ENCODE measurements at regions not wholly inside any gene's neighbourhood (a gene's known extent, or its start where the extent isn't known, plus 50 kb on each side); places are given as distances from the start of the nearest gene placed in this dataset.

DNA sequence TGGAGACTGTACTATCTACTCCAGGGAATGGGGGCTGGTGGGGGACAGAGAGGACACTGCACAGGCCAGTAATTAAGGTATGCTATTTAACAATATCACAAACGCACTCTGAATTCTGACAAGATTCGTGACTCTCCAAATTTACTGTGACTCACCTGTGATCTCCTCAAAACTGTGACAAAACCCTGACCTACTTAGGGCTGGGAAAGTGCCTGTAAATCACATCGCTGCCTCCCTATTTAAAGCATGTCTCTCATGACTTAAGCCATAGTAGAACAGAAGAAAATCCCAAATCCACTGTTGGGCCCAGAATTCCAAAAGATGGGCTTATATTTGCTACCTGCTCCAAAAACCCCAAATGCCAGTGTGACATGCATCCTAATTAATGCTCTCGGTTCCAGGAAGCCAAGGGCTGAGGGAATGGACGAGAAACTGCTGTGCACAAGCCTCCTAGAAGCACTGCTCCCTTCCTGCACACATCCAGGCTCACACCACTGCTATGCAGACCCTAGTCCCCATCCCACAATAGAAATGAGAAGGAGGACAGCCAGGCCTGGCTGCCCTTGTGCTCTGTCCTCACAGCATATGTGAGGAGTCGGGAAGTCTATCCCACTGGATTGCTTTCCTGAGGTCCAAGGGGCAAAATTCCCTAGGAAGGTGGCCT, 187.7 kb upstream of the CHRNA7 start:
- DNase-seq, result no peak

DNA sequence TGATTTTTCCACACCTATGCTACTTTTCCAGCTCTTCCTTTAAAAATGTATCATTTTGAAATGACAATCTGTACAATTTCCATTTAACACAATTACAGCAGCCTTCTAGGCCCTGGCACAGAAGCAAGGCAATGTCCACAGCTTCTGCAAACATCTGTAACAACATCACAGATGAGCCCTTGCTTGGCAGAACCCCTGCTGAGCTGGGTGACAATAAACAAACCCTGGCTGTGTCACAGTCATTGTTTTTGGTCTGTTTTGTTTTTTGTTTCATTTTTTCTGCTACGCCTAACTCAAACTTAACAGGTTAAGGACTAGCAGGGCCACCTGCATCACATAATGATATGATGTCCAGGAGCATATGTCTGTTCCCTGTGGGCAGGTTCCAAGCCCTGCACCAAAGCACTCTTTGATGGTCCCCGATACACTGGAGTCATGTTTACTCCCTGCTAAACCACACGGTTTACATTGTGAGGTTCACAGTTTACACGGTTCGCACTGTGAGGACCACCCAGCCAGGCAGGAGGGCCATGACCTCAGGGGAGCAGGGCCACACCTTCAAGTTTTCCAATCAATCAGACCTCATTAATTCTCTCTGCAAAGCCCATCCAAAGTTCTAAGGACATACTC, 186.8 kb upstream of the CHRNA7 start:
- no peak for DNase-seq

DNA sequence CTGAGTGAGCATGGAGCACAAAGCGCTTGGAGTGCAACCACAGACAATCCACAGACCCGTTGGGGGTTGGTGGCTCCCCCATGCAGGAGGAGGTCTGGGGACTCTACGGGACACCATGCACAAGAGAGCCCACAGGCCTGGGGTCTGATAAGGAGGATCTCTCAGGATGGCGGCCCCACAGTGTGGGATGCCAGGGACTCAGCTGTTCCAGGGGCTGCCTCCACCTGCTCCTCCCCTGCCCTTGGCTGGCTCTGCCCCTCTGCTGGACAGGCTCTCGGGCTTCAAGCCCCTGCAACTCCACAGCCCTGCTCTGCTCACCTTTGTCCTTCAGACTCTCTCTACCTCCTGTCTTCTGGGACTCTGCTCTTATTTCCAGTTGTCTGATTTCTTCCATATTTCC, 184.5 kb upstream of the CHRNA7 start:
- DNase-seq, result no peak

DNA sequence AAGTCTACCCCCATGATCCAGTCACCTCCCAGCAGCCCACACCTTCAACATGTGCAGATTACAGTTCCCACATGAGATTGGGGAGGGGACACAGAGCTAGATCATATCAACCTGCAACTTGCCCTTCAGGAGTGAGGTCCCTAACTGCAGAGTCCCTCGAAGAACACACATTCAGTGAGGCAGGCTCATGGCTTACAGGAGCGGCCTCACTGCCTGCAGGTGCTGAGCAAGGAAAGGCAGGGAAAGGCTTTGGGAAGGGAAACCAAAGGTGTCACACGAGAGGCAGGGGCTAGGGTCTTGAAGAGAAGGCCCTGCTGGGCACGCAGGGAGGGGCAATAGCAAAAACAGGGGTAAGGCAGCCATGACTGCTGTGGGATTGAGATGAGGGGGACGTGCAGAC, 182.4 kb upstream of the CHRNA7 start:
- DNase-seq, result no peak

DNA sequence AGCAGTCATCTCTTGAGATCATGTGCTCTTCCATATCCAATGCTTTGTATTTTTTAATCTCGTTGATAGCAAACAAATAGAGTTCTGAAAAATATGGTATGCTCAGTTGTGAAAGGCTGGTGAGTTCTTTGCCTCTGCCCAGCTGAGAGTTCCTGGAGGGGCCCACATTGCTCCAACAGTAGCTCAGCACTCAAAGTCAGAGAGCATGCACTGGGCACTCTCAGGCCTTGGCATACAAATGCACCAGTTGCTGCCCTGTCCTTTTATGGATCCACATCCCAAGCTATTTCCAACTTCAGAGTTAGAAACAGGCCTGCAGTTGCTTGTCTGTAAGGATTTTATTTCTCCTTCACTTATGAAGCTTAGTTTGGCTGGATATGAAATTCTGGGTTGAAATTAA, 181.7 kb upstream of the CHRNA7 start:
- no peak for DNase-seq

DNA sequence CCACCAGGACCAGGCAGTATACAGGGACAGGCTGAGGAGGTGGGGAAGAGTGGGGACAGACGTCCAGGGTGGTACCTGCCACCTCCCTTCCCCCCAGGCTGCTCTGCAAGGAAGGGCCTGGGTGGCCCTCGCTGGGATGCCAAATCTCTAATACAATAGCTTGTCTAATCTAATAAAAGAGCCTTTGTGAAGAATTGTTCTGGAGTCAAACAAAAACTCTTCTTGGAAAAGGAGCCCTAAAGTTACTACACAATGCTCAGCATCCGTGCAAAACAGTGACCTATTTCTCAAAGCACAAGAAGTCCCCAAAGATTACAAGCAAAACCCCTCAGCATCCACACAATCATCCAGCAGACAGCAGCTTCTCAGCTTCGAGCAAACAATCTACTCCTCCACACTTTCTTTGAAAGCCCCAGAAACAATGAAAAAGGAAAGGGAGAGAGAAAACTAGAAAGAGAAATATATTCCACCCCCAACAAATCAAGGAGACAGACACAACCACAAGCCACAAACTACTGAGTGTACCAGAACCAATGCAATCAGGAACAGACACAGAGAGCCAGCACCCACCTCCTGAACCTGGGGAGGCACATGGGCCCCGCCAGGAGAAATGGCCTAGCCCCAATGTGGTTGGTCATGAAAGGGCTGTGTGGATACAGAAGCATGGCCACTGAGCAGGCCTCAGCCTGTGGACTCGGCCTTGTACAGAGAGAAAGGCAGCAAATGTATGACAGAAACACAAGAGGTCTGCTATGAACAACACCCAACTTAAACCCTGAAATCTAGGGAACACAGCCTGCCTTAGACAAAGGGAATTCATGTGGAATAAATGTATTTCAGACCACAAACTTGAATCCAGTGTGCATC, 177.1 kb upstream of the CHRNA7 start:
- DNase-seq, result no peak

DNA sequence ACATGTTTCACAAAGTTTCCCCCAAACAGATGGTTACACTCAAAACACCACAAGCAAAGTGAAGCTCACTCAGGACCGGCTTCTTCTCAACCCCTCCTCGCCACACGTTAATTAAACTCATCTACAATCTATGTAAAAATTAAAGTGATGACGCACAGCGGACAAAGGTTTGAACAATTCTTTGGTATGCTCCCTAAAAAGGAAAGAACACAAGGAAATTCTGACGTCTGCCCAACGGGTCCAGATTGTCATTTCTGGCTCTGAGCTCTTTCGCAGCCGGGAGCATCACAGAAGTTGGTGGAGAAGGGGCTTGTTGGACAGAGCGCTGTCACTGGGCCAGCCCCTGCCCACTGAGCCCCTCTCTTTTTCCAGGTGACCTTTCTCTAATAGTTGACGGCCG, 173.7 kb upstream of the CHRNA7 start:
- no peak for DNase-seq

DNA sequence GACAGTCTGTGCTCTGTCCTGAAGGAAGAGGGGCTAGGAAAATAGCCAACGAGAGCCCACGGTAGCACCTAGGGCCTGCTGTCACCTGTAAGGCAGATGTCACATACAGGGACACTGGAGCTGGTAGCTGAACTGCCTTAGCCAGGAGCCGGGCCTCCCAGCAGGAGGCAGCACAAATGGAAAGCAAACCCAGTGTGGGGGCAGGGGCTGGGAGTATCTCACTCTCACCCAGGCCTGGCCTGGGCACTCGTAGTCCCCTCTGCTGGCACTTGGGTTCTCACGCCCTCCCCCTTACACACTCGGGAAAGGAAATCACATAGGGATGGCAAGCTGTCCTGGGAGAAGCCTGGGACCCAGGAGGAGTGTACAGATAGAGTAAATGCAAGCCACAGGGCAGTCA, 173.1 kb upstream of the CHRNA7 start:
- DNase-seq, result no peak

DNA sequence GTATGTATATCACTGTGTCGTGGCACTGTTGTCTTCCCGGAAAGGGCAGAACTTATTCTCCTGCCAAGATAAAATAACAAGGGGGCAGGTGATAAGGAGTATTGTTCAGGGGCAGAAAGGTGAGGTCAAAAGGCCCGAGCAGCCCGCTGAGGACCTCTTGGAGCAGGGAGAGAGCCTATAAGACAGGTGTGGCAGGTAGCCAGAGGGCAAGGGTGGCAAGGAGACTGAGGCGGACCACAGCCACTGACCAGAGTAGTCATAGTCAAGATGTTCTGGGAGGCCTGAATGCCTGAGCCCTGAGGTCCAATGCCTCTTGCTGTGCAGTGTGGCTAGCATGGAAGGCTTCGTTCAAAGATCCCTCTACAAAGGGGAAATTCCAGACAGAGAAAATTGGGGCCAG, 172.3 kb upstream of the CHRNA7 start:
- no peak for DNase-seq

DNA sequence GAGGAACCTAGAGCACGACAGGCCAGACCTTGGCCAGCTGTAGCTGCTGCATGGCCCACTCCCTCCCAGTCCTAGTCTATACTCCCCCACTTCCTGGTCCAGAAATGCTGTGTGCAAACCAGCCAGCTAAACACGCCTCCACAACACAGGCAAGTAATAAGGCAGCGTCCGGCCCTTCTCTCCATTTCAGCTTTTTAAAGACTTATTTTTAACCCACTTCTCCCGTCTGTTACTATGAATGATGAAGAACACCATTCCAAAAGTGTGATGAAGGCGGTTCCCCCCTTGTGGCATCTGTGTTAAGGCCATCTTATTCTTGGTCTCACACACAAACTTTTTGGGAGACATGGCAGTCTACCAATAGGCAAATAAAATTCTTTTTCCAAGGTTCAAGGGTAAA, 164.1 kb upstream of the CHRNA7 start:
- DNase-seq, result no peak

DNA sequence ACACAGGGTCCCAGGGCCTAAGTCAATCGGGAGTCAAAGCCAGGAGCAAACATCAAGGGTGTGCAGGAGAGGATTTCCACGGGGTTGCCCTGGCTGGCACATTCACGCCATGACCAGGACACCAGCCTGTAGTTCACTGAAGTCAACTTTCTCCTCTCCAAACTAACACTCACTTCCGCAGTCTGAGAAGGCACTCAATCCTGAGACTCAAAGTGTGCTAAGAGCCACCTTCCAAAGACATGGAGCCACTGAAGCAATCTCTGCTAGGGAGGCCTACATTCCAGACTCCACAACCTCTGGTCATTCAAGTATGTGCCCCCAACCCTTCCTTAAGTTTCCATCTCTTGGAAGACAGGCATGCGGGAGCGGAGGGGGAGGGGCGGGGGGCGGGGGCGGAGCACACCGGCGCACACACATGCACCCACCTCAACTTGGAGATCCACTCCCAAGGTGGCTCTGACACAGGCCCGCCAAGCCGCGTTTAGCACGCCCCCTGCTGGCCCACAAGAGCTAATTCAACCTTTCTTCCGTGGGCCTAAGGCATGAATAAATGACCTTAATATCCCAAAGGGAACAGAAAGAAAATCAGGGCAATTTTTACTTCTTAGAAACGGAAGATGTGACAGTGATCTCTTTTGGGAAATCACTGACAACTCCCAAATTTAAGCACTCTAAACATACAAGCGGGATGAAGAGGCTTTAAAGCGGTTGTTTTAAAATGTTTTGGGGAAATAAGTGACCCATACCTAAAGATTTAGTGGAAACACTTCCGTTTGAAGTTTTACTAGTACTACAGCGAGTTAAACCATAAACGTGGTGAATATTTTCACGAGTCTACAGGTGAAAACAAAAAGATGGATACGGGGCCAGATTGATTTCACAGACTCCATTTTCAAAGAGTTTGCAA, 162.5 kb upstream of the CHRNA7 start:
- DNase-seq, result peak; percentile 36

DNA sequence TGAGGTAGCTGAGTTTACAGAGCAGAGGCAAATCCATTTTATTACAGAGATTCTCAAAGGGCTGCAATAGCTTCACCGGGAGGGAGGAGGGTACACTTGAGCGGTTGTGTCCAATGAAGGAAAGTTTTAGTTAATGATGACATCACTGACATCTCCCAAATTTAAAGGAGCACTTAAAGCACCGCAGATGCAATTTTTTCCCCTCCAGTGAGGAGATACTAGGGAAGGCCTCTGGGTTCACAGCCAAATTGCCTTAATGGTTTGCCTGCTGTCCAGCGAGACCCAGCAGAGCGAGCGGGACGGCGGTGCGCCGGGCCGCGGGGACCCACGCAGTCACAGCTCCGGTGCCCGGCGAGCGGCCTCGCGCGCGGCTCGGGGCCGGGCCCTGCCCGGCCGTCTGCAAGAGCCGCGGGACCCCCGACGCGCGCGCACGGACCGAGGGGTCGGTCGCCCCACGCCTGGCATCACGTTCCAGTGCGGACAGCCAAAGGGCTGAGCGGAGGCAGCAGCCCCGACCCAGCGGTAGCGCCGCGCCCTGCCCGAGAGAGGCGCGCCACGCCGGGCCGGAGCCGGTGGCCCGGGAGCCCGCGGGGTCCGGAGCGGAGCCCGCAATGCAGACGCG, 160.5 kb upstream of the CHRNA7 start:
- DNase-seq, result no peak

DNA sequence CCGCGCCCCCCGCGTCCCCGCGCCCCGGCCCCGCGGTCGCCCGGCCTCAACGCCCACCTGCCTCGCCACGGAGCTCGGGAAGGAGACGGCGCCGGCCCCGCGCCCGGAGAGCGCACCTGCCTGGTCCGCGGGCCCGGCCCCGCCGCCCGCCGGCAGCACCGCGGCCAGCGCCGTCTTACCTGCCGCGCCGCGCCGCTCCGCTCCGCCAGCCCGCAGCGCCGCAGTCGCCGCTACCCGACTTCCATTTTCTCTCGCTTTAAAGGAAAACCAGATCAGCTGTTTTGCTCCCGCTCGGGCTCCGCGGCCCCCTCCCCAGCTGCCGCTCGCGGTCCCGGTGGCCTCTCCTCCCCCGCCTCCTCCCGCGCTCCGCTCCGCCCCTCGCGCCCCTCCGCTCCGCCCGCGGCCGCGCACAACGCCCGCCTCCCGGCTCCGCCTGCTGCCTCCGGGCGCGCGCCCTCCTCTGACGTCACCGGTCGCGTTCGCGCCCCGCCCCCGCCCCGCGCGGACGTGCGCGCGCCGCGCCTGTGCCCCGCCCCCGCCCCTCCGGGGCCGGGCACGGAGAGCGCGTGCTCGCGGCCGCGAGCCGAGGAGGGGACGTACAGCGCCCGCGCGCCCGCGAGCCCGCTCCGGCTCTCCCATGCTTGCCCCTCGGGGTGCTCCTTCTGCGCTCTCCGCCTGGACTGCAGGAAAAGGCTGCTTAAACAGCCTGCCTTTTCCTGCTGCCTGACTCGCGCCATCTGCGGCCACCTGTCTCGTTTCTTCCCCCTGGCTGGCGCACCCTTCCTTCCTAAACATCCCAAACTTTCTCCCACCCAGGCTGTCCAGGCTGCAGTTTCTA, 159.8 kb upstream of the CHRNA7 start, which contains the start of gene OTUD7A:
TSS of gene OTUD7A (minus strand) at position 346 of the 838 bp plus-strand sequence.
- DNase-seq, result peak; percentile 59

DNA sequence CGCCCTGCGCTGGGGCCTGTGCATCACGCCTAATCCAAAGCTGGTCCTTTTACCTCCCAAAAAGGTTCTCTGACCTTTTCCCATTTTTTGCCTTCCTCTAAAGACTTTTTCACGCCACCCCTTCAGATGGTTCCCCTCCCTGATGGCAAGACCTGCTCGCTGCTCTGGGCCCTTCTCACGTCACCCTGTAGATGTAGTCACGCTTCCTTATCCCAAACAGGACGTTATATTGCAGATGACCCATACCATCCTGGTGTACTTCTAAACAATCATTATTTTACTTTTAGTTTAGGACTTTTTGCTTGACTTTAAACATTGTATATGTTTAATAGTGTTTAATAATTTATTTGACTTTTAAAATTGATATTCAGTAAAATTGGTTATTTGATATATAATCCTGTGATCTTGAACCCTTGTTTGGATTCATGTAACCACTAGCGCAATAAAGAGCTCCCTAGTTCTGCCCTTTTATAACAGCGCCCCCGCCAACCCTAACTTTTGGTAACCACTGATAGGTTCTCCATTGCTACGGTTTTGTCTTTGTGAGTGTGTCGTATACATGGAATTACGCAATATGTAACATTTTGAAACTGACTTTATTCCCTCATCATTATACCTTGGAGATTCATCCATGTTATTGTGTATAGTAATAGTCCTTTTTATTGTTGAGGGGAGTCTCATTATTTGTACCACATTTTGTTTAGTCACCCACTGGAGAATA, 159.0 kb upstream of the CHRNA7 start:
- DNase-seq, result no peak

DNA sequence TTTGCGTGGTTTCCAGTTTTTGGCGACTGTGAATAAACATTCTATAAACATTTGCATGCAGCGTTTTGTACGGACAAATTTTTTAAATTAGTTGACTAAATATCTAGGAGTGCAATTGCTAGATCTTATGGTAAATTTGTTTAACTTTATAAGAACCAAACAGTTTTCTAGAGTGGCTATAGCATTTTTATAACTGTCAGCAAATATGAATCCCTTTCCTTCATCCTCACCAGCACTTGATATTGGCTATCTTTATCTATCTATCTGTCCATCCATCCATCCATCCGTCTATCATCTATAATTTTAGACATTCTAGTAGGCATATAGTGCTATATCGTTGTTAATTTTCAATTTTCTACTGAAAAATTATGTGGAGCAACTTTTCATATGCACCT, 158.4 kb upstream of the CHRNA7 start:
- DNase-seq, result no peak

DNA sequence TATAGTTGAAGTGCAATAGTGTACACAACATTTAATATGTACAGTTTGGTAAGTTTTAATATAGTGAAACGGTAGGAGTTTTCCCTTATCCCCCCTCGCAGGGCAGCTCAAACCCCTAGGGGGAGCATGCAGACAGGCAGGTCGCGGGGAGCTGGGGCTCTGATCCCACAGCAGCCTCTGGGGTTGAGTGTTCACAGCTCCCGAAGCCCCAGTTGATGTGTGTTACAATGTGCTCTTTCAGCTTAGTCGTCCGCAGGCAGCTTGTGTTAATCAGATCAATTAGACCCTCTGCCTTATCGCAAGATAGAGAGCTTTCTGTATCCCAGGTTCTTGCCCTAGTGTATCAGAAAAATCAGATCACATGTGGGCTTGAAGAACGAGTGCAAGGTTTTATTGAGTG, 143.1 kb upstream of the CHRNA7 start:
- peak; percentile 6 for DNase-seq

DNA sequence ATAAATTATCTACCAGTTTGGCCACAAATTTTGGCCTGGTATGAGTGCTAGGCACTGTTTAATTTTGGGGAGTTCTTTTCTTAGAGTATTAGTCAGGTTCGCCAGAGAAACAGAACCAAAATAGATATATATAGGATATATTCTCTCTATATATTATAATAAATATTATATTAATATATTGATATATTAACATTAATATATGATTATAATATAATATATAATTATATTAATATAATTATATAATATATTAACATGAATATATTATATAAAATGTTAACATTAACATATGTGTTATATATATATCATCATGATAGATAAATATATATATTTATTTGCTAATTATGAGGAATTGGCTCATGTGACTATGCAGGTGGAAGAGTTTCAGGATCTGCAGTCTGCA, 137.8 kb upstream of the CHRNA7 start:
- DNase-seq, result no peak

DNA sequence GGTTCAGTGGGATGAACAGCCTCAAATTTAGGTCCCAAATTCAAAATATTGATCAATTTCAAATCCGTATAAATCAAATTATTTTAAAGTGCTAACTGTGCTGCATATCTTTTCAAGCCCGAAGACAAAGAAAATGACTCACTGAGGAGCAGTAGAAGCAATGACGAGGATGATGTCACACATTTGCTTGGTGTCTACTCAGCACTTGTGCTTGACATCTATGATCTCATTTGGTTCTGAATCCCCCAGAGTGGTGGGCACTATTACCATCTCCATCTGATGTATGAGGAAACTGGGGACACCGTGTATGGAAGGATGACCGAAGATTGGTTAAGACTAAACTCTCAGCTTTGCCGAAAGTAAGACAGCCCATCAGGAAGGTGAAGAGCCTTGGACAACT, 136.5 kb upstream of the CHRNA7 start:
- no peak for DNase-seq

DNA sequence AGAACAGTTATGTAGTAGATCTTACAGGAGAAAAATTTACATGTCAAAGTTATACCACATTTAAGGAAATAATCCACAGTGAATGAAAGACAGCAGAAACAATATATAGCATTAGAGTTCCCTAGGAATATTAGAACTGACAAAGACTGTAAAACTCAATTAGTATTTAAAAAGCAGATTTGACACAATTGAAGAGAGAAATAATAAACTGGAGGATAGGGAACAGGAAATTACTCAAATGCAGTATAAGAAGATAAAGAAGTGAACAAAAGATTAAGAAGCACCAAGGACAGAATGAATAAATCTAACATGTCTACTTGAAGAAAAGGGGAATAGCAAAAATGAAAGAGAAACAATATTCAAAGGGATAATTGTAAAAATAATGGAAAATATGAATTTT, 132.6 kb upstream of the CHRNA7 start:
- no peak for DNase-seq

DNA sequence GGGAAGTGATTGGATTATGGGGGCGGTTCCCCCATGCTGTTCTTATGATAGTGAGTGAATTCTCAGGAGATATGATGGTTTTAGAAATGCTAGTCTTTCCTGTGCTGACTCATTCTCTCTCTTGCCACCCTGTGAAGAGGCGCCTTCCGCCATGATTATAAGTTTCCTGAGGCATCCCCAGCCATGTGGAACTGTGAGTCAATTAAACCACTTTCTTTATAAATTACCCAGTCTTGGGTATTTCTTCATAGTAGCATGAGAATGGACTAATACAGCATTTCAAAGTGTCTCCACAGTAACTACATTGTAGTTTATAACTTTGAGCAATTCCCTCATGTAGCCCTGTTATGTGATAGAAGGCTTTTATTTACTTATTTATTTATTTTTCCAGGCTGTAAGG, 128.8 kb upstream of the CHRNA7 start:
- no peak for DNase-seq

DNA sequence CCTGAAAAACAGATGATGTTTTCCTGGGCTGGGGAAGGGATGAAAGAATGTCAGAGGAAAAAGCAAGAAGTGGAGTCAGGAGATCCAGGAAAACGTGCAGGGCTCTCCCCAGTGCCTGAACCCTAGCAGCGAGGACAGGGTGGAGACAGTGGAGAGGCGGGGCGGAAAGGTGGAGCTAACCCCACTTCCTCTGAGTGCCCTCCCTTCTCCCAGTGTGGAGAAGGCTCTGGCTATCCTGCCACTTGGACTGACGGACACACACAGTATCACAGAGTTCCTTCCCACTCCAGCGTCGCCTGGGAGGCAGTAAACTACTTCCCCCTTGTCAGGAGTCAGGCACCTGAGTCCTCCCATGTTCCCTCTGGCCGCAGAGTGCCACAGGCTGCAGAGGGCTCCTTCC, 125.3 kb upstream of the CHRNA7 start:
- DNase-seq, result no peak

Measured in NCI-H1694 treated with DMSO at 0.1 percent for 48 hours (cell line).